ENCODE measurements at regions not wholly inside any gene's neighbourhood (a gene's known extent, or its start where the extent isn't known, plus 50 kb on each side); places are given as distances from the start of the nearest gene placed in this dataset.
"Not testable (repeated sequence)": the region's sequence is repeated elsewhere in the genome, so short reads cannot be mapped to it uniquely, and the experiment has no call there.

GRCh38 chr12:97960741-97961608 is 498.4 kb downstream of the RMST start:
- intact Hi-C loops (cut with DNase I), result no loop called here
- DNase-seq (ENCODE audit: low spot score), result no peak

- intact Hi-C loops (cut with DNase I), result no loop called here
- no peak for DNase-seq (ENCODE audit: low spot score)
Observed at GRCh38 chr12:97967831-97968230, 505.2 kb downstream of the RMST start.

GRCh38 chr12:97968641-97969197 is 506.1 kb downstream of the RMST start:
- intact Hi-C loops (cut with DNase I), result no loop called here
- no peak for DNase-seq (ENCODE audit: low spot score)

DNA sequence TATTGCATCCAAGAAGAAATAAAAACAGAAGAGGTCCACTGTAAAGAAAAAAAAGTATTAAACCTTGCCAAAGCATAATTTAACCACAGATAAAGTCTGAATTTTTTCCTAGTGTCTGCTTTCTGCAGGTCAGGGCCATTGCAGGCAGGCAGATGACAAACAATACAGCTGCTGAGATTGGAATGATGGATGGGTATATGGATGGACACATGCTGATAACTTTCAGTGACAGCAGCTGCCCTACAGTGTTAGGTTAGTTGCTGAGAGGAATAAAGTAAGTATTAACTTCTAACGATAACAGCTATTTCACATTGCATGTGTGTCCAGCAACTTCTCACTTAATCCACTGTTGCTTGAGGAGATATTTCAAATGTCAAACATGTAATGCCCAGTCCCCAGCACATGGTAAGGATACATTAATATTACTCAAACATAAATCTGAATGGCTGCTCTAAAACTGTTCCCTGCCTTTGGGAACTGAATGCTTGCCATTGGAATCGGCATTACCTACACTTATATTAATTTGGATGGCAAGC is 515.3 kb downstream of the RMST start:
- no peak for DNase-seq (ENCODE audit: low spot score)
- intact Hi-C loops (cut with DNase I), result no loop called here

GRCh38 chr12:97982684-97983083 is 520.1 kb downstream of the RMST start:
- intact Hi-C loops (cut with DNase I), result no loop called here
- no peak for DNase-seq (ENCODE audit: low spot score)

DNA sequence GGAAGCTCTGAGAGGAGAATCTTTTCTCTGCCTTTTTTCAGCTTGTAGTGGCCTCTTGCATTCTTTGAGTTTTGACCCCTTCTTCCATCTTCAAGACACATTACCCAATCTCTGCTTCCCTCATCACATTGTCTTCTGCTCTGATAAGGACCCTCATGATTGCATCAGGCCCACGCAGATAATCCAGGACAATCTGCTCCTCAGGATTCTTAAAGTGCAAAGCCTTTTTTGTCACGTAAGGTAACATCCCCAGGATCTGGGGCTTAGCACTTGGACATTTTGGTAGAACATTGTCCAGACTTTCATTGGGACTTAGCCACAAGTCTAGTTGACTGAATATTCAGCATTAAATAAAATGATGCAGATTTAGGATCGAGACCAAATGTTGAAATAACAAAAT is 521.2 kb downstream of the RMST start:
- DNase-seq (ENCODE audit: low spot score), result no peak
- intact Hi-C loops (cut with DNase I), result no loop called here

GRCh38 chr12:97984436-97984835 is 521.8 kb downstream of the RMST start:
- DNase-seq (ENCODE audit: low spot score), result no peak
- intact Hi-C loops (cut with DNase I), result no loop called here

- intact Hi-C loops (cut with DNase I), result no loop called here
- no peak for DNase-seq (ENCODE audit: low spot score)
Observed at GRCh38 chr12:97984974-97985580, 522.5 kb downstream of the RMST start.

DNA sequence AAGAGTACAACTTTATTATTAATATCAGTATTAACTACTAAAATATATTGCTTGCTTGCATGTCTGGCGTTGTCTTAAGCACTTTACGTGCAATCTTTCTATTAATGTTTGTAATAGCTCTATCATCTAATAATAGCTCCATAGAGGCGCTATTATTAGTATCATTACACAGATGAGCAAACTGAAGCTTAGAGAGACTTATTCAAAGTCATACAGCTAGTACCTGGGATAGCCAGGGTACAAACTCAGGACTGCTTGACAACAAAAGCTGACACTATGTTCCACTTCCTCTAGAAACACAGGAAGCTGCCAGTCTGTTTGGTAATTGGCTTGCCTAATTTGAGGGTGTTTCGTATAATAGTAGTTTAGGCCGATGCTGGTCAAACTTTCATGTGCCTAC is 523.2 kb downstream of the RMST start:
- DNase-seq (ENCODE audit: low spot score), result no peak
- intact Hi-C loops (cut with DNase I), result no loop called here

GRCh38 chr12:97988588-97988987 is 526.0 kb downstream of the RMST start:
- DNase-seq (ENCODE audit: low spot score); intact Hi-C loops (cut with DNase I): not testable (repeated sequence)

GRCh38 chr12:97989366-97989940 is 525.9 kb upstream of the TMPO start:
- intact Hi-C loops (cut with DNase I), result no loop called here
- no peak for DNase-seq (ENCODE audit: low spot score)

DNA sequence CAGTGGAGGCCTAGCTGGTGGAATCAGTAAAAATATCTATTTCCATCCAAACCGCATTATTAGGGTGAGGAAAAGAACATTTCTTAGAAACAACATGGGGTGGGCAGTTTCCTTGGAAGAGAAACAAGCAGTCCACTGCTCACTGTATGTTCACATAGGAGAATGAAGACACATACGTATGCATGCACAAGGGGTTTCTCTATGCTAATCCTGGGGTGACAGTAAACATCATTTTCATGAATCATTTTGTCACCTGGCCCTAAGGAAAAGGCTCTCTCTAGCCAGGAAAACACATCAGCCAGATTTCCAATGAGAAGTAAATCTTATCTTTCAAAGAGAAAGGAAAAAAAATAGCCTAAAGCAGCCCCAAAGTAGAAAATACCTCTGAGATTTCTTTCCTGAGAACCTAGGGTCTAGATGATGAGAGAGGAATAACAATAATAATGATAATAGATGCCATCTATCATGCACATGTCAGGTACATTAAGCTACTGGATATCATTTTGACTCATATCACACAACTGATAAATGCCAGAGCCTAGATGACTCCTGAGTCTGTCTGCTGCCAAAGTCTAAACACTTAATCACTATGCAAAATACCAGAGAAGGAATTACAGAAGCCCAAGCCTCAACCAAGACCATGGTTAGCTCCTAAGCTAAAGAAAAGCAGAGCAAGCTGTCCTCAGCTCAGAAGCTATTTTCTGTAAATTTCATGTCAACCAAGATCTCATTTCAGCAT is 520.5 kb upstream of the TMPO start:
- no peak for DNase-seq (ENCODE audit: low spot score)
- intact Hi-C loops (cut with DNase I), result no loop called here

- no peak for DNase-seq (ENCODE audit: low spot score)
- intact Hi-C loops (cut with DNase I), result no loop called here
Observed at GRCh38 chr12:97995559-97995958, 519.8 kb upstream of the TMPO start.

- intact Hi-C loops (cut with DNase I), result no loop called here
- no peak for DNase-seq (ENCODE audit: low spot score)
Observed at GRCh38 chr12:98001430-98001829, 514.0 kb upstream of the TMPO start.

DNA sequence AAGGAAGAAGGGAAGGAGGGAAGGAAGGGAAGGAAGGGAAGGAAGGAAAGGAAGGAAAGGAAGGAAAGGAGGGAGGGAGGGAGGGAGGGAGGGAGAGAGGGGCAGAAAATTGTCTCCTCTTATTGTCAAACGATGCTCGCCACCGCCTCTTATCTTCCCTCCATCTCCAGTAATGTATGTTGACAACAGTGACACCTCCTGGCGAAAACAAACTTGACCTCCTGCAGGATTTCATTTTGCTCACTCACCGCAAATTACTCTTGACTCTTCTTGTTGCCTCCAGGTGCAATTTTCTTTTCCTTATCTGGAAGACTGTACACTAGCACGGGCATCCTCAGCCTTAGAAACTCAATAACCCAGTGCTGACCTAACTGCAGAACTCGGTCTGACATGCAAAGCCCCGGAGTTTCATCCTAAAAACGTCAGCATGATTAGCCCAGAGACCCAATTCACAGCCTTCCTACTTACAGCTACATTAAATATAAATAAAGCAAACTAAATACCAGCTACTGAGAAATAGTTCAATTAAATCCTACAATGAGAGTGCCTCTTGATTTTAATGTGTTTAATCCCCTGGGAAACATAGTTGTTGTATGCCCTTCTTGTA is 512.4 kb upstream of the TMPO start:
- intact Hi-C loops (cut with DNase I), result no loop called here
- no peak for DNase-seq (ENCODE audit: low spot score)

DNA sequence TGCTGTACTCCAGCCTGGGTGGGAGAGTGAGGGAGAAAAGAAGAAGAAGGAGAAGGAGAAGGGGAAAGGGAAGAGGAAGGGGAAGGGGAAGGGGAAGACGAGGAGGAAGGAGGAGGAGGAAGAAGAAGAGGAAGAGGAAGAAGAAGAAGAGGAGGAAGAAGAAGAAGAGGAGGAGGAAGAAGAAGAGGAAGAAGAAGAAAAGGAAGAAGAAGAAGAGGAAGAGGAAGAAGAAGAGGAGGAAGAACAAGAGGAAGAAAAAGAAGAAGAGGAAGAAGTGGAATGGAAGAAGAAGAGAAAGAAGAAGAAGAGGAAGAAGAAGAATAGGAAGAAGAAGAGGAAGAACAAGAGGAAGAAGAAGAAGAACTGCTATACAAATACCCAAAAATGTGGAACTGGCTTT is 507.4 kb upstream of the TMPO start:
- no peak for DNase-seq (ENCODE audit: low spot score)
- intact Hi-C loops (cut with DNase I), result no loop called here

DNA sequence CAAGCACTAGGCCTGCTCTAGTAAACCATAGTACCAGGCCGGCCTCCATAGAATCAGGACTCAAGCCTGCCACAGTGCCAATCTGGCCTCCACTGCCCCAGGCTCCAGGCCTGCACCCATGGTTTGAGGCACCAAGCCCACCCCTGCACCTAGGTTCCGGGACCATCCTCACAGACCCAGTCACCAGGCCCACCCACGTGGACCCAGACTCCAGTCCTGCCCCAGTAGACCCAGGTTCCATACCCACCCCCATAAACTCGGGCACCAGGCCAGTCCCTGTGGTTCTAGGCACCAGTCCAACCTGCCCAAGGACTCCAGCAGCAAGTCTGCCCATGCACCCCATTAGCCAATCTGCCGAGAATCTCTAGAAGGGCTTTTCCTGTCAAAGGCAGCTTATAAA is 501.8 kb upstream of the TMPO start:
- intact Hi-C loops (cut with DNase I), result no loop called here
- DNase-seq (ENCODE audit: low spot score), result no peak

- intact Hi-C loops (cut with DNase I), result no loop called here
- DNase-seq (ENCODE audit: low spot score), result no peak
Observed at GRCh38 chr12:98018836-98019235, 496.6 kb upstream of the TMPO start.

GRCh38 chr12:98020376-98020775 is 495.0 kb upstream of the TMPO start:
- intact Hi-C loops (cut with DNase I), result no loop called here
- no peak for DNase-seq (ENCODE audit: low spot score)
